ENCODE measurements at regions not wholly inside any gene's neighbourhood (a gene's known extent, or its start where the extent isn't known, plus 50 kb on each side); places are given as distances from the start of the nearest gene placed in this dataset.

- Histone ChIP-seq H3K4me1 (0 out of 2 replicates have a peak, but pooled peaks cover 3% of the 10 kb centered on the region), H3K27me3 (no peaks in the 10 kb centered on the region), H3K9me3 (no peaks in the 10 kb centered on the region), H3K36me3 (no peaks in the 10 kb centered on the region), H3K4me3 (ENCODE audit: low read depth, low read length) (no peak overlapping the region)
- no peak for TF ChIP-seq CTCF (IDR thresholded peaks at IDR 0.05; ENCODE audit: low read depth, low read length)
- DNase-seq: no peak
Measured at GRCh38 chr14:51488569-51489220, 163.0 kb upstream of the FRMD6 start.

DNA sequence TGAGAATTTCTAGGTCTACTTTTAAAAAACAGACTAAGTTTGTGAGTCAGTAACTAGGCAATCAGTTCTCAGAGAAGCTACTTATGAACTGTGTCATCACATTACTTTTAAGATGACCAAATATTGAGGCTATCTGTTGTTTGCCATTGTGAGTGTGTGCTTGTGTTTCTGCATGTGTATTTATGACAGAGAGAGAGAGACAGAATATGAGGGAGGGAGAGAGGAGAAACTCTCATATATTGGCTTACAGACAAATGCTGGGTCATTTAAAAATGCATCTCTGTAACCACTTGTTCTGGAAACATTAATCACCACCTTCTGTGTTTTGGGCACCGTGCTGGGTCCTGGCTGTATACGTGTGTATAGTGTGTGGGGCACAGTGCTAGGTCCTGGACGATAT, 161.5 kb upstream of the FRMD6 start:
- DNase-seq: no peak
- no peaks in the 10 kb centered on the region for H3K9me3 ChIP-seq
- no peaks in the 10 kb centered on the region for H3K36me3 ChIP-seq
- H3K4me1 ChIP-seq: 0 out of 2 replicates have a peak, but pooled peaks cover 3% of the 10 kb centered on the region
- no peak overlapping the region for H3K4me3 ChIP-seq (ENCODE audit: low read depth, low read length)
- no peaks in the 10 kb centered on the region for H3K27me3 ChIP-seq
- TF ChIP-seq CTCF (IDR thresholded peaks at IDR 0.05; ENCODE audit: low read depth, low read length): no peak

DNA sequence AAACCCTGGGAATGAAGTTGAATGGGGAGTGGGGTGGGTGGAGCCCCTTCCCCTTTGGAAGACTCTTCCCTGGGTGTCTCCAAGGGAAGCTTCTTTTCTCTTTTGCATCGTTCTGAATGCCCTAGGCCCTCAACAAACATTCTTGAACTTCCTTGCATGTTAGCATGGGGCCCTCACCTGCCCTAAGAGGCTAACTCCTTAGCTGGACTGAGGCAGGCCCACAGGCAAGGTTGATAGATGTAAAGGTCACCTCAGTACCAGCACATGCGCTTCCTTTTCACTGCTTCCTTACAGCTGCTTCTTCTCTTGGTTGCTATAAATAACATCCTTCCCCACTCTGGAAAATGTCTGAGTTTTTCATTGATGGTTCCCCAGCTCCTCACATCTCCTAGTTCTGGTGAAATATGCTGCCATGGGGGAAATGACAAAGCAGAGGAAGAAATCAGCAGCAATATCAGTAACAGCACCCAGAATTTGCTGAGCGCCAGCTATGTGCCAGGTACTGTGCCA, 160.6 kb upstream of the FRMD6 start:
- DNase-seq: no peak
- H3K27me3 ChIP-seq: no peaks in the 10 kb centered on the region
- no peak overlapping the region for H3K4me3 ChIP-seq (ENCODE audit: low read depth, low read length)
- TF ChIP-seq CTCF (IDR thresholded peaks at IDR 0.05; ENCODE audit: low read depth, low read length): no peak
- H3K36me3 ChIP-seq: no peaks in the 10 kb centered on the region
- H3K4me1 ChIP-seq: 0 out of 2 replicates have a peak, but pooled peaks cover 3% of the 10 kb centered on the region
- no peaks in the 10 kb centered on the region for H3K9me3 ChIP-seq

GRCh38 chr14:51491776-51492175, 159.9 kb upstream of the FRMD6 start:
- Histone ChIP-seq H3K9me3 (no peaks in the 10 kb centered on the region), H3K27me3 (no peaks in the 10 kb centered on the region), H3K36me3 (no peaks in the 10 kb centered on the region), H3K4me1 (0 out of 2 replicates have a peak, but pooled peaks cover 3% of the 10 kb centered on the region), H3K4me3 (ENCODE audit: low read depth, low read length) (no peak overlapping the region)
- DNase-seq: no peak
- no peak for TF ChIP-seq CTCF (IDR thresholded peaks at IDR 0.05; ENCODE audit: low read depth, low read length)

DNA sequence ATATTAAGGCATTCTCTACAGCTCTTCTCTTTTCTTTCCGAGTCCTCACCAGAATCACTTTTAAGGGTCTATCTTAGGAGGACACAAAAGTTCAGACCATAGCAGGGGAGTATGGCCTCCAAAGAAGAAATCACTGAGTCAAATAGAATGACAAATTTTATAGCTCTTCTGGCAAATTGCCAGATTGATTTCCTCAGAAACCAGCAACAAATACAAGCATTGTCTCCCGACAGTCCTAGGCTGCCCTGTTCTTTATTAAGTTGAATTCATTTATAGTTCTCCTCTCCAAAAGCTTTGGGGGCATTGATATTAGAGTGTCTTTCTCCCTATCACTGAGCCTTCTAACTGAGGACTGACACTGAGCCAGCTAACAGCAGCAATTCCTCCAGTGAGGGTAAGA, 156.4 kb upstream of the FRMD6 start:
- Histone ChIP-seq H3K9me3 (no peaks in the 10 kb centered on the region), H3K4me3 (ENCODE audit: low read depth, low read length) (no peak overlapping the region), H3K36me3 (no peaks in the 10 kb centered on the region), H3K4me1 (no peaks in the 10 kb centered on the region), H3K27me3 (no peaks in the 10 kb centered on the region)
- no peak for TF ChIP-seq CTCF (IDR thresholded peaks at IDR 0.05; ENCODE audit: low read depth, low read length)
- DNase-seq: no peak

GRCh38 chr14:51498411-51499227, 153.1 kb upstream of the FRMD6 start:
- H3K4me1 ChIP-seq: no peaks in the 10 kb centered on the region
- H3K4me3 ChIP-seq (ENCODE audit: low read depth, low read length): no peak overlapping the region
- DNase-seq: no peak
- no peak for TF ChIP-seq CTCF (IDR thresholded peaks at IDR 0.05; ENCODE audit: low read depth, low read length)
- no peaks in the 10 kb centered on the region for H3K27me3 ChIP-seq
- no peaks in the 10 kb centered on the region for H3K36me3 ChIP-seq
- no peaks in the 10 kb centered on the region for H3K9me3 ChIP-seq

Measured in BE2C (cell line).